Calu3 (cell line): ENCODE measurements at regions not wholly inside any gene's neighbourhood (a gene's known extent, or its start where the extent isn't known, plus 50 kb on each side); places are given as distances from the start of the nearest gene placed in this dataset.

Experiments used
- BruUV-seq: library from RNA; stranded (reverse); fragments of 400-500 nt; replicated peaks from 2 replicates; lab custom pipeline; 2021; lab: Mats Ljungman, UMichigan
- CTCF ChIA-PET: fragments of 300-600 bp; sonication (Branson Sonifier 250); formaldehyde crosslinking; loops from one replicate; lab custom pipeline; 2022; ENCODE audit warnings: antibody characterized with exemption; lab: Charles Lee
- DNase-seq: peaks from one replicate; pipeline ENCODE4 v3.0.0; 2022
- H3K27ac Mint-ChIP-seq: one replicate; pipeline ENCODE4 v1.8.0; 2022; ENCODE audit warnings: mixed read lengths; ENCODE audit not compliant: unreplicated experiment
- H3K27me3 Mint-ChIP-seq: one replicate; pipeline ENCODE4 v1.8.0; 2022; ENCODE audit warnings: mixed read lengths; ENCODE audit not compliant: unreplicated experiment
- H3K36me3 Mint-ChIP-seq: one replicate; pipeline ENCODE4 v1.8.0; 2022; ENCODE audit warnings: mild to moderate bottlenecking, moderate library complexity, mixed read lengths; ENCODE audit not compliant: insufficient read depth, unreplicated experiment
- H3K4me1 Mint-ChIP-seq: one replicate; pipeline ENCODE4 v1.8.0; 2022; ENCODE audit warnings: mild to moderate bottlenecking, low read depth, mixed read lengths; ENCODE audit not compliant: unreplicated experiment
- H3K4me3 Mint-ChIP-seq: one replicate; pipeline ENCODE4 v1.8.0; 2022; ENCODE audit warnings: mild to moderate bottlenecking, low read depth, moderate library complexity, mixed read lengths; ENCODE audit not compliant: unreplicated experiment
- H3K9me3 Mint-ChIP-seq: one replicate; pipeline ENCODE4 v1.8.0; 2022; ENCODE audit warnings: low read depth, mixed read lengths; ENCODE audit not compliant: unreplicated experiment
- intact Hi-C: fragments of 100-400 bp; cut with micrococcal nuclease; formaldehyde crosslinking; loops from one replicate; pipeline ENCODE4 v1.10.0; 2022; ENCODE audit not compliant: unreplicated experiment
- TF ChIP-seq, protein P1 (sequence below): fragments of 200-600 bp; IDR thresholded peaks from one replicate; pipeline ENCODE4 v1.8.0; 2022; ENCODE audit warnings: antibody characterized with exemption; ENCODE audit not compliant: unreplicated experiment

DNA sequence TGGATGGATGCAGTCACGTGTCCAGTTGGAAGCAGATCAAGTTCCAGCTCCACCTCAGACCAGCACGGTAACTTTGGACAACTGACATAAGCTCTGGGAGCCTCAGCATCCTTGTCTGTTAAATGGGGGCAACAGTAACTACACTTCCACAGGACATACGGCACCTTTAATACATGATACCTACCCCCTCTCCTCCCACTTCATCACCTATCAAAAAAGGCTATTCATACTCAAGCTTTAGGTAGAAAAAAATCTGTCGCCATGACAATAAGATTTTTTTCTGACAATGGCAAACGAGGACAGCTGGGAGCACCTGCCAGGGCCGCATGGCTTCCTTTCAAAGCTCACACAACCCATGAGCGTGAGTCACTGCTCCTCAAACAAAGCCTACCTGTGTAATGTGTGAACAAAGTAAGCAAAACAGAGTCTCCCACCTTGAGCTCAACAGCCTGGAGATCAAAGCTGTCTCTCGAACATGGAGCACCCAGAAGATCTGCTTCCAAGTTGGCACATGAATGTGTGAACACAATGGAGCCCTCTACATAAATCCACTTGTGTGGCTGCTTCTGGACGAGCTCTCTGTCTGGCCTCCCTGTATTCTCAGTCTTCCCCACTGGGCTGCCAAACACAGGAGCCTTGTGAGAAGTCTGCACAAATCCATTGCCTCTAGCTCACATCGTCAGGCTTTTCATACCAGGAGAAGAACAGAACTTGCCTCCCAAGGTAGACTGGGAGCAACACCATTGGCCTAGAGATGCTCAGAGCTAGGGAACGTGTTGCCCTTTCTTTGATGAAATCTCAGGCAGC, 459.7 kb downstream of the SOX9 start:
- H3K4me1 Mint-ChIP-seq, result peaks cover 21% of the 10 kb centered on the region

DNA sequence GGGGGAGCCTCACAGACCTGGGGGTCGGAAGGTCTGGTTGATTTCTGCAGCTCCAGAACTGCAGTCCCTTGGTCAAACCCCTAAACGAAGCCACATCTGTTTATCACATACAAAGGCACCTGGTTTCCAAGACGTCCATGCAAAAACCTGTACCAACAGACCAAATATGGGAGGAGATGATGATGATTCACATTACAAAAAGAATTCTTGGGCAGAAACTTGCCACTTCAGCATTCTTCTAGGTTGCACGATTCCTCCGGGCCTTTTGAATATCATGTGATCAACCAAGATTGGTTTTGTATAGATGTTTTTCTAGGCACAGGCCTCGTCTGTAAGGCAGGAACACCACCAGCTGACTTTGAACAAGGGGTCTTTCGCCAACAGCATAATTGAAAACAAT, 466.3 kb downstream of the SOX9 start:
- no peaks in the 10 kb centered on the region for H3K27me3 Mint-ChIP-seq
- CTCF ChIA-PET, result interaction anchor here (0.9 to 1.8 kb wide), 2 partner anchors 26 to 30 kb away, joined by 3 to 5 read pairs; no protein-coding TSS in a partner anchor
- no peak for DNase-seq
- intact Hi-C loops, result loop anchor here (10.0 kb wide), 1 partner anchor 128 kb away; no protein-coding TSS in a partner anchor
- no peaks in the 10 kb centered on the region for H3K9me3 Mint-ChIP-seq
- BruUV-seq, result no TSS peak
- TF ChIP-seq, protein P1, sequence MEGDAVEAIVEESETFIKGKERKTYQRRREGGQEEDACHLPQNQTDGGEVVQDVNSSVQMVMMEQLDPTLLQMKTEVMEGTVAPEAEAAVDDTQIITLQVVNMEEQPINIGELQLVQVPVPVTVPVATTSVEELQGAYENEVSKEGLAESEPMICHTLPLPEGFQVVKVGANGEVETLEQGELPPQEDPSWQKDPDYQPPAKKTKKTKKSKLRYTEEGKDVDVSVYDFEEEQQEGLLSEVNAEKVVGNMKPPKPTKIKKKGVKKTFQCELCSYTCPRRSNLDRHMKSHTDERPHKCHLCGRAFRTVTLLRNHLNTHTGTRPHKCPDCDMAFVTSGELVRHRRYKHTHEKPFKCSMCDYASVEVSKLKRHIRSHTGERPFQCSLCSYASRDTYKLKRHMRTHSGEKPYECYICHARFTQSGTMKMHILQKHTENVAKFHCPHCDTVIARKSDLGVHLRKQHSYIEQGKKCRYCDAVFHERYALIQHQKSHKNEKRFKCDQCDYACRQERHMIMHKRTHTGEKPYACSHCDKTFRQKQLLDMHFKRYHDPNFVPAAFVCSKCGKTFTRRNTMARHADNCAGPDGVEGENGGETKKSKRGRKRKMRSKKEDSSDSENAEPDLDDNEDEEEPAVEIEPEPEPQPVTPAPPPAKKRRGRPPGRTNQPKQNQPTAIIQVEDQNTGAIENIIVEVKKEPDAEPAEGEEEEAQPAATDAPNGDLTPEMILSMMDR, result no peak
- H3K4me3 Mint-ChIP-seq, result peak overlapping the region; percentile 88
- H3K4me1 Mint-ChIP-seq, result no peaks in the 10 kb centered on the region
- no peak overlapping the region for H3K27ac Mint-ChIP-seq
- H3K36me3 Mint-ChIP-seq, result peaks cover 78% of the 10 kb centered on the region

More for the DNA sequence above, 459.7 kb downstream of the SOX9 start:
- peaks cover 59% of the 10 kb centered on the region for H3K36me3 Mint-ChIP-seq
- no peaks in the 10 kb centered on the region for H3K27me3 Mint-ChIP-seq
- no peaks in the 10 kb centered on the region for H3K9me3 Mint-ChIP-seq
- DNase-seq, result no peak
- TF ChIP-seq, protein P1, result no peak
- intact Hi-C loops, result loop anchor here (10.0 kb wide), 1 partner anchor 134 kb away; no protein-coding TSS in a partner anchor
- no TSS peak for BruUV-seq
- peak overlapping the region; percentile 44 for H3K27ac Mint-ChIP-seq
- H3K4me3 Mint-ChIP-seq, result peak overlapping the region; percentile 12
- CTCF ChIA-PET, result interaction anchor here (0.6 to 1.5 kb wide), 2 partner anchors 20 to 23 kb away, joined by 3 read pairs; no protein-coding TSS in a partner anchor

DNA sequence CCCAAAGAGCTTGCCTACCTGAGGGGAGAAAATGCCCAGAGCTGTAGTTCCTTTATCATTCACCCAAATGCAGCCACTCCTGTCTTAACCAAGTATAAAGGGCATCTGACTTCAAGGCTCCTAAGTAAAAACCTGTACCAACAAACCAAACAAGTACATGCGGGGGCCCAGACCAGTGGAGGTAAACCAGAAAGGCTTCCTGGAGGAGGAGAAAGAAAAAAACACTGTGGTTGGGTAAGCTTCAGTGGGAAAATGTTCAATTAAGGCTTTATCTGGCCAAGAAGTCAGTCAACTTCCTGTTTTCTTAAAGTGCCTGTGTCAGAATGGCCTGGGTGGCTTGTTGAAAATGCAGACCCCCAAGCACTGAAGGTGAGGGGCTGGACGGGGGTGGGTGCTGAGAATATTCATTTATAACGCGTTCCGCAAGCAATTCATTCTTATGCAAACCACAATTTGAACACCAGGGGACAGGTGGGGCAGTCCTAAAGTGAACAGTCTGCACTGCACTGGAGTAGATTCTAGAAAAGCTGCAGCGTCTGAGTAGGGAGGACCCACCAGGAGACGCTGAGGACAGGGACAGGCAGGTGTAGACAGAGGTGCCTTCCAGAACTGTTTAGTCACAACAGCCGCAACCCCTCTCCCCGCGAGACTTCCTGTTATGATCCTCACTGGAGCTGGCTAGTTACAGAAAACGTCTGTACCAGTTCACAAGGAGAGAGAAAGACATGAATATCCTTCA, 467.1 kb downstream of the SOX9 start:
- no peak for DNase-seq
- H3K4me1 Mint-ChIP-seq, result no peaks in the 10 kb centered on the region
- BruUV-seq, result no TSS peak
- peak overlapping the region; percentile 88 for H3K4me3 Mint-ChIP-seq
- peak overlapping the region; percentile 96 for H3K27ac Mint-ChIP-seq
- H3K27me3 Mint-ChIP-seq, result no peaks in the 10 kb centered on the region
- CTCF ChIA-PET, result interaction anchor here (0.6 to 1.8 kb wide), 6 partner anchors 26 to 31 kb away, joined by 3 to 5 read pairs (median 4); no protein-coding TSS in a partner anchor
- intact Hi-C loops, result loop anchor here (10.0 kb wide), 1 partner anchor 127 kb away; no protein-coding TSS in a partner anchor
- TF ChIP-seq, protein P1, result no peak
- H3K9me3 Mint-ChIP-seq, result no peaks in the 10 kb centered on the region
- H3K36me3 Mint-ChIP-seq, result peaks cover 85% of the 10 kb centered on the region

DNA sequence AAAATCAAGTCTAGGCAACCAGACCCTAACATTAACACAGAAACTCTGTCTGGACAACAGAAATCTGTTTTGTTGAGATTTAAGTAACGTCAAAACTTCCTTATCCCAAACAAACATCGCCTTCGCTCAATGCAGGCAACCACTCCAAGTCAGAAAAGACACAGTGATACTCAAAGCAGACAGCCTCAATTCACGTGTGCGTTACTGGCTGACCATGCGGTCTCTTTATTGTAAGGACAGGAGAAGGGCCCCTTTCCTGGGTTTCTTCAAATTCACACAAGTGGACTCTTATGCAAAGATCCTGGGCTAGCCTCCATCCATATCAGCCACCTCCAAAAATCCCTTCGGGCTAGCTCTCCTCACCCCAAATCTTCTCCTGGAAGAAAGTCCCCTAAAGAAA, 467.7 kb downstream of the SOX9 start:
- CTCF ChIA-PET, result interaction anchor here (0.6 to 1.2 kb wide), 4 partner anchors 26 to 30 kb away, joined by 3 to 4 read pairs (median 4); no protein-coding TSS in a partner anchor
- H3K4me1 Mint-ChIP-seq, result no peaks in the 10 kb centered on the region
- DNase-seq, result no peak
- no peaks in the 10 kb centered on the region for H3K9me3 Mint-ChIP-seq
- TF ChIP-seq, protein P1, result no peak
- H3K36me3 Mint-ChIP-seq, result peaks cover 84% of the 10 kb centered on the region
- intact Hi-C loops, result loop anchor here (10.0 kb wide), 1 partner anchor 126 kb away; no protein-coding TSS in a partner anchor
- peak overlapping the region; percentile 88 for H3K4me3 Mint-ChIP-seq
- peak overlapping the region; percentile 96 for H3K27ac Mint-ChIP-seq
- no TSS peak for BruUV-seq
- H3K27me3 Mint-ChIP-seq, result no peaks in the 10 kb centered on the region
